GM21526 (cell line): ENCODE measurements at regions not wholly inside any gene's neighbourhood (a gene's known extent, or its start where the extent isn't known, plus 50 kb on each side); places are given as distances from the start of the nearest gene placed in this dataset.

ENCODE experiments used
- ATAC-seq: cut with Tn5 transposase; IDR thresholded peaks from one replicate; pipeline ENCODE4 v1.9.1; 2021; ENCODE audit warnings: moderate library complexity; ENCODE audit not compliant: unreplicated experiment, low FRiP score

DNA sequence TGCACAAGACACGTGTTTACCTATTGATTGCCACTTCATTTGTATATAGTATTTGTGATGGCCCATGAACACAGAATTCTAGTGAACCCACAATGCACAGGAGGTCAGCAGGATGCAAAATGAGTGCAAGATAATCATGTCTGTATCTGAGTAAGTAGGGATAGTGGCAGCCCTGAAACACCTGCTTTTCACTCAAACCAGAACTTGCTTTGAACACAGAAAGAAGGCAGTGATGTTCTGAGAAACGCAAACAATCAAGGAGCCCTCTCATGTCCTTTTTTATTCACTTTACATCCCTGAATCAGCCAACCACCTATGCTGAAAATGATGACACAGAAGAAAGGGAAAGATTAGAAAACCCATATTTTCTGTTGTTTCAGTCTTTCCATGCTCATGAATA is 170.4 kb upstream of the AVPR1A start:
- ATAC-seq, result no peak

DNA sequence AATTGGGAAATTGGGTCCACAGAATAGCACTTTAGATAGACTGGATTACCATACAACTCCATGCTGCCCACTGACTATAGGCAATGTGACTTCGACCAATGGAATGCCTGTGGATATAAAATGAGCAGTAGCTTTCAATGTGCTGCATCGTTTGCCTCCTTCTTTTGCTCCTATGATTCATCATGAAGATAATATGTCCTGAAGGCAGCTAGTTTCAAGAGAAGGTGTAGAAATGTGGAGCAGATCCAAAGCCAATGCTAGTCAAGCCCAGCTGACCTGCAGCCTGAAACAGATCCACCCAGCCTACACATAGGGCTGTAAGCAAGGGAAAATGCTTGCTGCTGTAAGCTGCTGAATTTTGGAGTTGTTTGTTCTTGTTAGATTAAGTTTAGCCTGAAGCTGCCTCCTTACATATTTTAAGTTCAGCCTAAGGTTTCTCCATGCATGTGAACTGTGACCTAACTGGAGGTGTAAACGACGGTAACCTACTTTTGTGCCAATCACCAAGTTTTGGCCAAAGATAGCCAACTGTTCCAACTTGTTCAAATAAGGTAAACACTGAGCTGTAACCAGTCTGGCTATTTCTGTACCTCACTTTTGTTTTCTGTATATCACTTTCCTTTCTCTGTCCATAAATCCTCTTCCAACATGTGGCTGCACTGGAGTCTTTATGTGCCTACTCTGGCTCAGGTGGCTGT is 169.1 kb upstream of the AVPR1A start:
- no peak for ATAC-seq

DNA sequence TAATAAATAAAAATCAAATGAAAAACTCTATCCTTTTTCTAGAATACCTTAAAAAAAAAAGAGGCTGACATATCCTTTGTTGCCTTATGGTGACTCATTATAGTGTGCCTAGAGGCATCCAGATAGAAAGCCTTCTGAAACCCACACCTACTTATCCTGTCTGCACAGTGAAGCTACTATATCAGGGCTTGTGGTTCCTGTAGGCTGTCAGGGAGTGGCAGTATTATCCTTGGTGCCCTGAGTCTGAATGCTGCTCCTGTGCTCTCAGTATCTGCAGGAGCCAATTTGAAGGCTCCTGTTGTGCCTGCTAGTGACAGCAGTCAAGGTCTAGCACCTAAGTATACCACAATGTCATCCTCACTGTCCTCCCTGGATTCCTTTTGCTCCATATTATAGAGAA is 168.4 kb upstream of the AVPR1A start:
- peak; percentile 70 for ATAC-seq

DNA sequence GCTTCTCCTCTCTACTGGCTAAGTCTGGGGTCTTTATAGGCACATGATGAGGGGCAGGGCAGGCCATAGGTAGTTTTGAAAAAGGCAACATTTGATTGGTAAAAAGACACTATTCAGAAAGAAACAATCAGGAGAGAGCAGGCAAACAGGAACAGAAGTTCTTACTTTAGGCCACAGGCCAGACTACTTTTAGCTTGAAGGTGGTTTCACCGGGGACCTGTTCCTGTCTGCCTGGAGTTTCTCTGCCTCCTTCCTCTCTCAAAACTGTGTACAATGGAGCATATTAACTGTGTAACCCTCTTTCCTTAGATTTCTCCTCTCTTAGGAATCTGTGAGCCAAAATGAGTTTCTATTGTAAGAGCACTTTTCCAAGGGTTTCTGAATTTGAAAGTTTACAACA is 167.9 kb upstream of the AVPR1A start:
- ATAC-seq, result no peak

DNA sequence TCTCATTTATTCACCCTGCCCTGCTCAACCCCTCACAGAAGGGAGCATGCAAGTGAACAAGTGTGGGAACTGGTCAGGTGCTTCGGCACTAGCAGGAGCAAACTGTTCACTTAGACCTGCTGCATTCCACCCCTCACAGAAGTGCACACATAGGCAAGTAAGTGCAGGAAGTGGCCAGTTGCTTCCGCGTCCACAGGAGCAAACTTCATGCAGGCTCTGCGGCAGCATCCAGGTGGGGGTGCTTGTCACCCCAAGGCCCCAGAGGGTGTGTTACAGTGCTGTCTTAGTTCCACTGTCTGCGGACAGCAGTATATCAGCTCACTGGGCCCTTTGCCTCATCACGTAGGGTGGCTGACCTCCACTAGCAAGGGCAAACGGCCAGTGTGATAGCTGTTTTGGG is 167.3 kb upstream of the AVPR1A start:
- no peak for ATAC-seq

DNA sequence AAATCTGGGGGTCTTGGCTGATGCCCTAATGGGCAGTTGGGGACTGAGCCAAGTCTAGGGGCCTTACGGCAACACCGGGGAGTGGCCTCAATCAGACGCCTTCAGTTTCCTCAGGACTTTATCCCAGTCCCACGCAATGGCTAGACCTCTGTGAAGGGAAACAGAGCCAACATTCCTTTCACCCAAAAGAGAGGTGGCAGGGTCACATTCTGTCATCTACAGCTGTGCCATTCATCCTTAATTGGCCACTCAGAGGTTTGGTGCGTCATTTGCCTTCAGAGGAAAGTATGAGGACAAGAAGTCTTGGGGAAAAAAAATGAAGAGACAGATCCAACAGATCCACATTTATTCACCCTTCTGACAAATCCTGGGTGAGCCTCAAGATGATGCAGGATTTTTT is 166.9 kb upstream of the AVPR1A start:
- ATAC-seq, result no peak

DNA sequence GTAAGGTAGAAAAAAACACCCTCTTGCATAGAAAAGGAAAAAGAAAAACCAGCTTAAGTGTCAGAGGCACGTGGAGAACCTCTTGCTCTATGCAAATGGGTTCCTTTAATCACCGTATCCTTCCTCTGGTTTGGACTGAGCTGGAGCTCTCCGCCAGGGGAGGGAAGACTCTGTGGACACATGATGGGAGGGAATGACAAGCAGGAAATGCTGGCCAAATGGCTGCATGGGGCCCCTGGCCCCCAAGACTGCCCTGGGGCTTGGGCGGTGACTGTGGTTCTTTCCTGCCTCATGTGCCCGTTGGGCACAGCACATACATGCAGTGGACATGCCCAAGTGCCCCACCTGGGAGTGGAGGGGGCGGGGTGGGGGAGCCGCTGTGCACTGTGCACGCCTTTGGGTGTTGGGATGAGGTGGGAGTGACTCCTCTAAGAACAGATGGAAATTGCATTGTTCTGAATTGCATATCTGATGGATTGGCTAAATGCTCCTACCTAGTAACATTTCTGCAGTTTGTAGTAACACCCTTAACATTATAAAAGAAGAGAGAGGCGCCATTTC is 166.4 kb upstream of the AVPR1A start:
- no peak for ATAC-seq

DNA sequence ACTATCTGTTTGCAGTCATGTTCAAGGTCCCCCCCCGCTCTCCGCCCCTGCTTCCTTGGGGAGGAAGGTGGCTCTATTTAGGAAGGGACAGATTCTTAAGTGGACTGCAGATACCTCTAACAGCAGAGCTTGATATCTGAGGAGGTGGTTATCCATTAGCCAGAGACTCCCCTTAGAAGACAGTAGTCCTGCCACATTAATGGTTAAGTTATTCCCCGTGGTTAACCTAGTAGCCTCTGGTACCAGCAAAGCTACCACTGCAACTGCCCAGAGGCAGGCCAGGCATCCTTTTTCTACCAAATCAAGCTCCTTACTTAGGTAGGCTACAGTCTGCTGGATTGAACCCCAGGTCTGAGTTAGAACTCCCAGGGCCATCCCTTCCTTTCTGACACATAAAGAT is 162.1 kb upstream of the AVPR1A start:
- ATAC-seq, result no peak

DNA sequence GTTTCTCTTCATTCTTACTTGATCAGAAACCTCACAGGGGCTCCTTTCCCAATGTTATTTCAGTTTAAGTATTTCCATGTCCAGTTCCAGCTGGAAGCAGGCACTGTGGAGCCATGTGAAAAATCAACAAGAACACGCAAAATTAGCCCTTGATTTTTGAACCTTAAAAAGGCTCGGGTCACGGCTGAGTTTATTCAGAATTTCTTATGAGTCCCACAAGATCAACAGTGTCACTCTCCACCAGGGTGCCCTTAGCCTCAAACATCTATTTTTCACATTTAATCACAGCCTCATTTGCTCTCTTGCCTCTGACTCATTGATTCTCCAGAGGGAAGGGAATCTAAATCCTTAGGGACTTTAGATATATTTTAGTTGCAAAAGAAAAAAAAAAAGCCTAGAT is 157.7 kb upstream of the AVPR1A start:
- no peak for ATAC-seq

DNA sequence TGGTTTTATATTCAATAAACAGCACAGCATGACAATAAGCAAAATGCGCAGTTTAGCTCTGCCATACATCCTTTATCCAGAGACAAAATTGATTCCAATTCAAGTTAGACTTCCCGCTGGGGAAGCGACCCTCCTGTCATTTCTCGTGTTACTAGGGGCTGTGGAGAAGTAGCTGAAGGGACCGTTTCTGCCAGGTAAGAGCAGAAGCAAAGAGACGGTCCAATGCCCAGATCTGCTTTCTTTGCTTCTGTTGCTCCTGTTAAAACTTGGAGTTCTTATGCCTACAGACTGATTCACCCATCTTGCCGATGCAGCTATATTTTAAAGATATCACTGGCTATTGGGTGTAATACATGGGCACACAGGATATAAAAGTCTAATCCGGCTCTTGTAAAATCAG is 156.8 kb upstream of the AVPR1A start:
- ATAC-seq, result no peak

DNA sequence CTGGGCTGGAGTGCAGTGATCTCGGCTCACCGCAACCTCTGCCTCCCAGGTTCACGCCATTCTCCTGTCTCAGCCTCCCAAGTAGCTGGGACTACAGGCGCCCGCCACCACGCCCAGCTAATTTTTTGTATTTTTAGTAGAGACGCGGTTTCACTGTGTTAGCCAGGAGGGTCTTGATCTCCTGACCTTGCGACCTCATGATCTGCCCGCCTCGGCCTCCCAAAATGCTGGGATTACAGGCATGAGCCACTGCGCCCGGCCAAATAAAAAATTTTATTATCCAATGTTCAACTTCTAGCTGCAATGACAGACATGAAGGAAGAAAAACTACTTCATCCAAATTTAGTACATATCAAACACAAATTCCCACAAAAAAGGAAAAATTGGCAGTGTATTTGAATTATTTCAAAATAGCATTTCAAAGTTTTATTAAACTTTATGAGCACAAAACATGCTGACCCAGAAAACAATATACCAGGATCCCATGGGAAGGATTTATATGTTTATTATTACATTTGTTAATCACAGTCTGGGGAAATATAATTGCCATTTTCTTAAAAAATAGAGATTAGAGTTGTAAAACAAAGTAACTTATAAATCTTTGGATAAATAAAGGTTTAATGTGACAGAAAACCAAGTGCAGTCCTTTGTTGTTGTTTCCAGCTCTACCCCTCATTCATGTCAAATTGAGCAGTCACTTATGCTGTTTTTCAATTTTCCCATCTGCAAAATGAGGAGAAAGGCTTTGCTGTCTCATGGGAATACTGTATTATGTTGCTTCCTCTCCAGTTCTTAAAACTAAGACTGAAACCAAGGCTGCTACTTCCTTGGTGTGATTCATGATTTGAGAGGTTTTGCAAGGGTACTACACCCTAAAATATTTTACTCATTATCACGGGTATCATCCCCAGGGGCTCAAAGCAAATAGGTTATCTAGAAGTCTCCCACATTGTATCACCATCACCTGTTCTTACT is 155.2 kb upstream of the AVPR1A start:
- no peak for ATAC-seq

DNA sequence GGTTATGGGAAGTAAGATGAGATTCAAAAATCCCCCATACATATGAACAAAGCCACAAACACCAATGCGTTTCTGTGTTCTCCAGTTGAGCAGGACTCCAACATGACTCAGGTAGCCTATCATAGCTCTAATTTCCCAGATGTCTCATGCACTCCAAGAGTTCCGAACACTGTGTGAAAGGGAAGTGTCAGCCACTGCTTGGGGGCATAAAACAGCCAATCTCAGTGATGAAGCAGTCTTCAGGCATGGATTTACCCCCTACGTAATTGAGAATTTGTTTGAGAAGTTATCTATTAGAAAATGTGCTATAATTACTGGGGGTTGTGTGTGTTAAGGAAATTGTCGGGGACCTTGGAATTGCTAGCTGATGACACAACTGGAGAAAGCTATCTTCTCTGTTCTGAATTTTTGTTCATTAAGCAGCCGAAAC is 153.9 kb upstream of the AVPR1A start:
- ATAC-seq, result no peak

DNA sequence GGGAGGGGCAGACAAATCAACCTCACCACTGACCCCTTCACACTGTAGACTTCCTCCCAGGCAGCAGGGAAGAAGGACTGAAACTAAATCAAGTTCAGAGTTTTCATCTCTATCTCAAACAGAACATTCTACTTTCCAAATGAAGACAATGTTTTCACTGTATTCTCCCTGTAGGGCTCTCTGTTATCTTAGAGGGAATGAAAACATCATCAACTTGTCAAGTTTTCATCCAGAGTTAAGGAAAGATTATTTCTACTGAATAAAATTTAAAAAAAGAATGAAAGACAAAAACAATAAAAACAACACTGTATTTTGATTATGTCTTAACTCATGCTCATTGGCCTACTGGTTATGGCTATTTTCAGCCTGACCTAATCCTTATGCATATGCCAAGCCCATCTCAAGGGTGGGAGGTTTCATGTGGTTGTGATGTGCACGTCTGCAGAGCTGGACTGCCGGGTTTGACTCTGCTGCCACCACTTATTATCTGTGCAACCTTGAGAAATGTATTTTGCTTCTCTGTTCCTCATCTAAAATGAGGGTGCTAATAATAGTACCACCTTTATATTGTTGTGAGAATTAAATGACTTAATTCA is 152.0 kb upstream of the AVPR1A start:
- no peak for ATAC-seq

DNA sequence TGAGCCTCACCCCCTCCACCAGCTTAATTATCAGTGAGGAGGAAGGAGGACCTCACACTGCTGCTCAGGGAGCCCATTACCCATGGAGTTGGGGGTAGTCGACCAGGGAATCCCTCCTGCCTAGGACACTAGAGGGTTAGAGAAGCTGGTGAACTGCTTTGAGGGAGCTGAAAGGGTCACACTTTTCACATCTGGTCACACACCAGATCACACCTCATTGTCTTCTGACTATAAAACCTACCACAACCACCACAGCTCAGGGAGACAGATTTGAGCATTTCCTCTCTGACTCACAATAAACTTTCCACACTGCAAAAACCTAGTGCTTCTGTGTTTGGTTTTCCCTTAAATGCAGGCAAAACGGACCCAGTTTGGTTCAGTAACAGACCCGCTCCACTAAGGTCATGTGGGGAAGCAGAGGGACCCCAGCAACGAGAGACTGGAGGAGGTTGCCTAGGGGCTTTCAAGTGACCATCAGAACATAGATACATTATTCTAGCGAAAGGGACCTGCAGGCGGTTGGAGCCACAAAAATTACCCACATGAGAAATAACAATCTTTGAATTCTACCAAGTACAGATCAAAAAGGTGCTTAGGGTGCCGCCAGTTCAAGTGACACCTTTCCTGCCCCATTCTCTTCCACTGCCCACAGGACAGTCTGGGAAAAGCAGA is 151.4 kb upstream of the AVPR1A start:
- ATAC-seq, result peak; percentile 72

DNA sequence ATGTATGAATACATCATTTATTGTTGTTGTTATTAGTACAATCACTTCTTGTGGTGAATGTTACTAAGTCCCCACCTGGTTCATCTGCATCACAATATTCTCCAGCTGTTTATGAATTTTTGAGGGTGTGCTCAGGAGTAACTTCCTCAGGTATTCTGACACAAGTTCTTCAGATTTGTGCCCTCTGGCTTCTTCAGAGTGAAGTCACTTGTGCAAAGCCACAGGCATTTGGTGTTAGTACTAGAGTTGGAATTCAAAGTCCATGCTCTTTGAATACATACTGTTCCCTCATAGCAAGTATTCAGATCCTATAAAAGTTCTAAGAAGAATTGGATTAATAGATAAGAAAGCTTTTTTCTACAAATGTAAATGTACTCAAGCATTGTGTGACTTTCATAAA is 150.3 kb upstream of the AVPR1A start:
- ATAC-seq, result no peak

DNA sequence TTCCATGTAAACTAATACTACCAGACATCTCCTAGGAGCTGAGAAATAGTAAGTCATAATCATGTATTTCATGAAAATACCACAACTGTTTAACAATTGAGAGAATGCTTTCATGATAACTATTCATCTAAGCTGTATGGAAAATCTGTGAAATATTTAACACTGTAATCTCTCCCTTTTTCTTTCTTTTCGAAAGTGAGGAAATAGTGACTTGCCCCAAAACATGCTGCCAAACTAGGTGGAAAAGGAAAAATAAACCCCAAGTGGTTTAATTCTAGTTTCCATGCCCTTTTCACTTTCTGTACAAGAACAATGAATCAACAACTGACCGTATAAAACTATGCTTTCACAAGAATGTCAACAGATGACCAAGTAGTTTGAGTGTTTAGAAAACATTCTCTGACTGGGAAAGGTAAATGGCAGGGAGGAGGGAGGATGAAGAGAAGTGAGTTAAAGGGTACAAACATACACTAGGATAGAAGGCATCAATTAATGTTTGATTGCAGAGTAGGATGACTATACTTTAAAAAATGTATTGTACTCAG is 147.5 kb upstream of the AVPR1A start:
- no peak for ATAC-seq

DNA sequence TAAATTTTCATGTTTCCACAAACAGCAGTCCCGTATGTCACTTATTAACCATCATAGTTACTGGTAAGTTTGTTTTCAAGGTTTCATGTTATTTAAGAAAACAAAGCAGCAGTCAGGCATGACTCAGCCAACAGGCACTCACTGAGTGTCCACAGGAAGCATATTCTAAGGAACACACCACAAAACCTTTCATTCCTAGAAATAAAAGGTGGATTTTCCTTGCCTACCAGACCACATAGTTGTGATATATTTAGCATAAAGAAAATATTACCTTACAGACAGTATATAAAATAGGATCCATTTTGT is 143.3 kb upstream of the AVPR1A start:
- no peak for ATAC-seq

DNA sequence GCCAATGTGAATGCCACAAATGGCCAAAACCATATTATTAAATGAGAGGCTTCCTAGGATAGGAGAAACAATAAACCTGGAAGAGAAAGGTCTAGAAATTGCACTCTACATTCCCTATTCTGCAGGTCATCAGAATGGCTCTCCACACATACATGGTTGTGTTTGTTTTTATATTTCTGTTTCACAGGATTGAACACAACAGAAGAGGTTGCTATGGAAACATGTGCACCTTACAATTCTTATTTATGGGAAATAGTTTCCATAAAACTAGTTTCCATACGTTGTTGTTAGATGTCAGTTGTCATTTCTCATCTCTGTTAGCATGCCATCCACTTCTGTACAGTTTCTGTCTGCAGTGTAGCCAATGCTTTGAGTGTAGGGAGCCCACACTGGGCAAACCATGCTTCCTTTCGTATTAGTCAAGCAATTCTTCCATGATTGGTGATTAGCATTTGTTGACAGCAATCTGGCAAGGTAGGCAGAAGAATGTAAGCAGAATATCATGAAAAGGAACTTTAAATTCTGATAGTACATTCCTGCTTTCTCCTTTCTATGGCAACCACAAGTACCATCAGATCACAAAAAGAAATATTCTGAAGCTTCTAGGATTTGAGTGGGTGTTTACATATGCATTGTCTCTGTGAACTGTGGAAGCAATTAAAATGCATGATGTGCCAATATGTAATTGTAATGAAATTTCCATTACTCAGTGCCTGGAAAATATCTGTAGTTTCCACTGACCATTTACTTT is 141.6 kb upstream of the AVPR1A start:
- no peak for ATAC-seq

DNA sequence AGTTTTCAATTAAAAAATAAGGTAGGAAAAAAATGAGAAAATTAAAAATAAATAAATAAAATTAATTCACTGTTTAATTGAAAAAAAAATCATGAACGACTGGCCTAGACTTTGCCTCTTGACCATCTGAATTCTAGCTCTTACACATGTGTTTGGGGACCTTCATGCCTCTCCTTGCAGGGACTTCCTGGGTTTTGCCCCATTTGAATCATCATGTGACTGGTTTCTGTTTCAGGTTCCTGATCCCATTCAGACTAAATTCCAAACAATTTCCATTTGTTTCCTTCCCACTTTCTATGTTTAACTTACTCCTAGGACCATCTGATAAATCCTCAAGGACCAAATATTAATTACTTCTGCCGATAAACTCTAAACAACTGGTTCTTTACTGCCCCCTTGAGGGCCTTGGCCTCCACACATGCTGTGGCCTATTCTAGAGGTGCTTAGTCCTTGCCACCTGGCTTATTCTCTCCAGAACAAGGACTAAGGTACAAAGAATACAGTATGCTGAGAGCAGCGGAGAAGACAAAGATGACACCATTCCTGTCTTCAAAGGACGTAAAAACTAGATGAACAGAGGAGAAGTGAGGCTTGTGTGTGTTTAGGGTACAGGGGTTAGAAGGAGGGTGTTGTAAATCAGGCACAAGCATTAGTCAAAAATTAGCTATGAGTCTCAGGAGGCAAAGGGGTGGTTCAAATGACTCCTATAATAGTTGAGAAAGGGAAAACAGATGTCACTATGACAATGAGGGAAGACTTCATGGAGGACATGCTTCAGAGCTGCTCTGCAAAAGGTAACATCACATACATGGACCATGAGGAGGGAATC is 125.8 kb upstream of the AVPR1A start:
- ATAC-seq, result peak; percentile 81
